IPS-18a (cell line): ENCODE measurements at regions not wholly inside any gene's neighbourhood (a gene's known extent, or its start where the extent isn't known, plus 50 kb on each side); places are given as distances from the start of the nearest gene placed in this dataset.

Experiments used
- H3K27ac ChIP-seq: one replicate; pipeline ENCODE4 v1.5.1; 2013; ENCODE audit warnings: low read length
- H3K27me3 ChIP-seq: one replicate; pipeline ENCODE4 v1.6.1; 2013; ENCODE audit warnings: mild to moderate bottlenecking, low read length; ENCODE audit not compliant: control insufficient read depth, insufficient read depth
- H3K36me3 ChIP-seq: one replicate; pipeline ENCODE4 v1.6.1; 2013; ENCODE audit warnings: low read depth, low read length; ENCODE audit not compliant: control insufficient read depth
- H3K4me1 ChIP-seq: one replicate; pipeline ENCODE4 v1.6.1; 2013; ENCODE audit warnings: low read depth, low read length; ENCODE audit not compliant: control insufficient read depth
- H3K4me3 ChIP-seq: one replicate; pipeline ENCODE4 v1.5.1; 2013; ENCODE audit warnings: low read length
- H3K9ac ChIP-seq: one replicate; pipeline ENCODE4 v1.6.1; 2013; ENCODE audit warnings: mild to moderate bottlenecking, low read length, moderate library complexity
- H3K9me3 ChIP-seq: one replicate; pipeline ENCODE4 v1.6.1; 2013; ENCODE audit warnings: low read depth, low read length; ENCODE audit not compliant: control insufficient read depth

- peaks cover 7% of the 10 kb centered on the region for H3K4me1 ChIP-seq
- H3K4me3 ChIP-seq, result no peak overlapping the region
- no peaks in the 10 kb centered on the region for H3K9me3 ChIP-seq
- no peak overlapping the region for H3K9ac ChIP-seq
- no peak overlapping the region for H3K27ac ChIP-seq
- no peaks in the 10 kb centered on the region for H3K27me3 ChIP-seq
- H3K36me3 ChIP-seq, result no peaks in the 10 kb centered on the region
These were observed 631.8 kb downstream of the BNC2 start for GRCh38 chr9:16238623-16239138.

DNA sequence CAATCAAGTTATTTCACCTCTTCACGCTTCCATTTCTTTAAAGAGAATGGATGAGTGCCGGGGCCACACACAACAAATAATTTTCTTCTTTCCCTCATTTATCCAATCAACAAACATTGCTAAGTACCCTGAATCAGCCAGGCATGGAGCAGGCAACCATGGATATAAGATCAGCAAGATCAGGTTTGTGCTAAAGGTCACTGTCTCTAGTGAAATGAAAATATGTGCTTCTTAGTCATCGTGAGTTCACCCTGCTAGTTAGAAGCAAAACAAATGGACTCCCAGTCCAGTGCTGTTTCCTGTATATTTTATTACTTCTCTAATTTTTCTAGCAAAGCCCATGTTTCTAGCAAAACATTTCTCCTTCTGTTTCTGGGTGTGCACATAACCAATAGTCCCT lies 629.2 kb downstream of the BNC2 start:
- Histone ChIP-seq H3K27me3 (no peaks in the 10 kb centered on the region), H3K9ac (no peak overlapping the region), H3K36me3 (no peaks in the 10 kb centered on the region), H3K27ac (no peak overlapping the region), H3K4me3 (no peak overlapping the region), H3K4me1 (peaks cover 20% of the 10 kb centered on the region), H3K9me3 (no peaks in the 10 kb centered on the region)

DNA sequence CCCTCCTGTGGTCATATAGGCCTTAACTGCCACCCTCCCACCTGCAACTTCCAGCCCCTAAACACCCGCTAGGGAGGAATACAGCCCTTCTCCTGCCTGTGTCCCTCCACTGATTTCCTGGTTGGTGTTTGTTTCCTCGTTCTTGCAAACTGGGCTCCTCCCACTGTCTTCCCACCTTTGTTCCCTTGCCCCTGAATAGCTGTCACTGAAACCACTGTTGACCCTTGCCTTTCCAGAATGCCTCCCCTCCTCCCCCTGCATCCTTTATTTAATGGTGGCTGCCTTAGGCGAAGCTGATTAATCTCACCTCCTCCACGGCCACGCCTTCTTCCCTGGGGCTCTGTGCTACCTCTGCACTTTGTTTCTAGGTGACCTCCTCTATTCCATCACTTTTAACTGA lies 626.7 kb downstream of the BNC2 start:
- H3K9ac ChIP-seq, result no peak overlapping the region
- H3K27me3 ChIP-seq, result no peaks in the 10 kb centered on the region
- H3K4me1 ChIP-seq, result peaks cover 21% of the 10 kb centered on the region
- H3K27ac ChIP-seq, result no peak overlapping the region
- no peaks in the 10 kb centered on the region for H3K9me3 ChIP-seq
- no peaks in the 10 kb centered on the region for H3K36me3 ChIP-seq
- H3K4me3 ChIP-seq, result no peak overlapping the region

DNA sequence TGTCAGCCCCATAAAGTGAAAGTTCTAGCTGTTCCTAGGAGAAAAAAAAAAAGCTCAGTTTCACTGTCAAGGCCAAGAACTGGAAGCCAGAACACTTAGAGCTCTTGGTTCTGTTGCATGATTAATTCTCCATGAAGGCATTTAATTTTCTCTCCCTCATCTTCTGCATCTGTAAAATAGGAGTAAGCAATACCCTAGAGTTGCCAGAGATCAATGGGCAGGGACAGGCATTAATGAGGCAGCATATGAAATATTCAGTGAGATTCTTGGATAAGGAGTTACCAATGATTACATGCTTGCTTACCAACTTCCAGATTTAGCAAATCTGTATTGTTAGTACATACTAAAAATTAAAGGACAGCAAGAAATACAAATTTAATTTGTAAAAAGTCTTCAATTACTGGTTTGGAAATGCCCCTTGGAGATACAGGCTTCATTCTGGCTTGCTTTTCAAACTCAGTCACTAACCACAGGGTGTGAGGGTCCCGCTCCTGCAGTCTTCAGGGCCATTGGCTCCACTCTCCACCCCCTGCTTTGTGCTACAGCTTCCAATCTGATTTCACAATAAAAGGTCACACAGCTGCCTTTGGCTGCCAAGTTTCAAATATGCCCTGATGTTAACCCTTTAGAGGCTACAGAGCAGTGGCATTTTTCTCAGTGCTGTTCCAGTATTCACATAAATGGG lies 624.6 kb downstream of the BNC2 start:
- peaks cover 21% of the 10 kb centered on the region for H3K4me1 ChIP-seq
- H3K27ac ChIP-seq, result no peak overlapping the region
- H3K36me3 ChIP-seq, result no peaks in the 10 kb centered on the region
- no peaks in the 10 kb centered on the region for H3K9me3 ChIP-seq
- no peak overlapping the region for H3K4me3 ChIP-seq
- H3K27me3 ChIP-seq, result no peaks in the 10 kb centered on the region
- no peak overlapping the region for H3K9ac ChIP-seq

- no peak overlapping the region for H3K4me3 ChIP-seq
- H3K27ac ChIP-seq, result no peak overlapping the region
These were observed 623.7 kb downstream of the BNC2 start for GRCh38 chr9:16246785-16247184.

GRCh38 chr9:16247188-16247875 lies 623.1 kb downstream of the BNC2 start:
- H3K36me3 ChIP-seq, result no peaks in the 10 kb centered on the region
- no peak overlapping the region for H3K9ac ChIP-seq
- no peak overlapping the region for H3K4me3 ChIP-seq
- no peaks in the 10 kb centered on the region for H3K9me3 ChIP-seq
- H3K27ac ChIP-seq, result no peak overlapping the region
- H3K27me3 ChIP-seq, result no peaks in the 10 kb centered on the region
- H3K4me1 ChIP-seq, result peaks cover 23% of the 10 kb centered on the region

More at GRCh38 chr9:16246785-16247184, 623.7 kb downstream of the BNC2 start:
- H3K27me3 ChIP-seq, result no peaks in the 10 kb centered on the region
- no peak overlapping the region for H3K9ac ChIP-seq
- peaks cover 21% of the 10 kb centered on the region for H3K4me1 ChIP-seq
- no peaks in the 10 kb centered on the region for H3K9me3 ChIP-seq
- H3K36me3 ChIP-seq, result no peaks in the 10 kb centered on the region

DNA sequence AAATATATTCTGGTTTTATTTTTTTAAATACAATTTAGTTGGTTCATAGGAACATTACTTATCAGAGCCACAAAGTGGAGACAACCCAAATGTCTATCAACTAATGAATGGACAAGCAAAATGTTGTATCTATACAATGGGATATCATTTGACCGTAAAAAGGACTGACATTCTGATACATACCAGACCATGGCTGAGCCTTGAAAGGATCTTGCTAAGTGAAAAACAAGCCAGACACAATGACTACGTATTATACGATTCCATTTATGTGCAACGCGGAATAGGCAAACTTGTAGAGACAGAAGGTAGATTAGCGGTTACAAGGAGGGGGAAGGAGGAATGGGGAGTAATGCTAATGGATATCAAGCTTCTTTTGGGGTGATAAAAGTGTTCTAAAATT lies 621.6 kb downstream of the BNC2 start:
- Histone ChIP-seq H3K9ac (no peak overlapping the region), H3K27me3 (no peaks in the 10 kb centered on the region), H3K36me3 (no peaks in the 10 kb centered on the region), H3K9me3 (no peaks in the 10 kb centered on the region), H3K27ac (no peak overlapping the region), H3K4me1 (peaks cover 21% of the 10 kb centered on the region), H3K4me3 (no peak overlapping the region)

- Histone ChIP-seq H3K4me3 (no peak overlapping the region), H3K9me3 (no peaks in the 10 kb centered on the region), H3K36me3 (no peaks in the 10 kb centered on the region), H3K4me1 (peaks cover 8% of the 10 kb centered on the region), H3K27me3 (no peaks in the 10 kb centered on the region), H3K9ac (no peak overlapping the region), H3K27ac (no peak overlapping the region)
These were observed 617.9 kb downstream of the BNC2 start for GRCh38 chr9:16252616-16253015.

DNA sequence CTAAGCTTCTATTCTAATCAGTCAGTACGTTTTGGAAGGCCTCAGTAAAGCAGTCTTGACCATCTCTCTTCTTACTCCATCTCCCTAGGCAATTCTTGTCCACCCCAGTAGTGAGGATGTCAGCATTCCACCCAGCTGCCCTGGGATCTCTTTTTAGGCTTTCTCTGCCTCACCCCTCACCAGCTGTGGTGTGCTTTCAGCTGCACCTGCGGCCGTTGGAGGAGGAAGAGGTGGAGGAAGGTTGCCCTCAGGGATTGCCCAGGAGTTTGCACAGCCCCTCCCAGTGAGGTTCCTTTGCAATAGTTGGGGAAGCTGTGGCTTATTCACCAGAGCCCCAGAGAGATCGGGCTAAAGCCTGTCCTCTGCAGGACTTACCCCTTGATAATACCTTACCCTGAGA lies 615.8 kb downstream of the BNC2 start:
- no peak overlapping the region for H3K27ac ChIP-seq
- H3K4me3 ChIP-seq, result no peak overlapping the region
- no peaks in the 10 kb centered on the region for H3K36me3 ChIP-seq
- H3K9me3 ChIP-seq, result no peaks in the 10 kb centered on the region
- H3K4me1 ChIP-seq, result peaks cover 8% of the 10 kb centered on the region
- H3K27me3 ChIP-seq, result no peaks in the 10 kb centered on the region
- no peak overlapping the region for H3K9ac ChIP-seq

DNA sequence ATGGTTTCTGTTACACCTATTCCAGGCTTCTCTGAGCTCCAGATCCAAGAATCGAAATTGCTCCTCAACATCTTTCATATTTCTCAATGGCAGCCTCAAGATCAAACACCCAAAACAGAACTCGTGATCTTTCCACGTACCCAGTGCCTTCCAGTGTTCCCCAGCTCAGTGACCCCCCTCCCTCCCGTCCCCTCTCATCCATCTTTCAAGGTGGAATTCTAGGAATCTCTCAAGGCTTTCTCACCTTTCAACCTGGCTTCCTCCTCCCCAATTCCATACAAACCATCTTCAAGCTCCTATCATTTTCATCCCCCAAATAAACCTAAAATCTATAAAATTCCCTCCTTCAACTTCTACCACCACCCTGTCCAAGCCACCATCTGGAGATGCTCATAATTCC lies 615.3 kb downstream of the BNC2 start:
- Histone ChIP-seq H3K27me3 (no peaks in the 10 kb centered on the region), H3K27ac (no peak overlapping the region), H3K4me3 (no peak overlapping the region), H3K9ac (no peak overlapping the region), H3K4me1 (peaks cover 8% of the 10 kb centered on the region), H3K36me3 (no peaks in the 10 kb centered on the region), H3K9me3 (no peaks in the 10 kb centered on the region)

DNA sequence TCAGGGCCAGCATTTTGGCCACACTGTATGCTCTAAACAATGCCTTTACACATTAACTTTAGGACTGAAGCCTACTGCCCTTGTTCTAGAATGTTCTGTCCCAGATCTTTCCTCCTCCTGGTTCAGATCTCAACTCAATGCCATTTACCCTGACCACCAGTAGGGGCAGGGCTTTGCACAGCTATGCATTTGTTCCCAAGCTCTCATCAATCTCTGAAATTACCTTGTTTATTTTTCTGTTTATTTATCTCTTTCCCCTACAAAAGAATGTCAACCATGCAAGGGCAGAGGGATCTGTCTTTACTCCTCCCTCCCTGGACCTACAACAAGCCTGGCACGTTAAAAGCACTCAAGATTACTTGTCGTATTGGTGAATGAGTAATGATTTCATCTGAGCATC lies 612.9 kb downstream of the BNC2 start:
- H3K4me1 ChIP-seq, result peaks cover 6% of the 10 kb centered on the region
- no peaks in the 10 kb centered on the region for H3K27me3 ChIP-seq
- no peak overlapping the region for H3K27ac ChIP-seq
- H3K4me3 ChIP-seq, result no peak overlapping the region
- H3K36me3 ChIP-seq, result no peaks in the 10 kb centered on the region
- H3K9me3 ChIP-seq, result no peaks in the 10 kb centered on the region
- H3K9ac ChIP-seq, result no peak overlapping the region

DNA sequence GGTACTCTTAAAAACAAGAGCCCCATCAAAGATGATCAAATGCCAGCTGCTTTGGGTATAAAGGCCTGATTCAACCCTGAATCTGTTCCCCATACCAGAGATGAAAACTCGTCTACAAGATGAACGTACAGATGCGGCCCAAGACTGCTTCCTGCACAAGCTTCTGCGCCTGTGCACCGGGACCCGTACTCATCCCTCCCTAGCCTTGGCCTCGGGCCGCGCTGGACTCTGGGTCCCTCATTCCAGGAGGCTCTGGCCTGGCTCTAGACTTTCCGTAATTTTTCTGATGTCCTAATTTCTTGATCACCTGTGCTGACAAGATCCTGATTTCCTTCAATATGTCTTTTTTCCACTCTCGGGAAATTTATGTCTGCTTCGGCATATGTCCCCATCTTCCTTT lies 612.3 kb downstream of the BNC2 start:
- no peak overlapping the region for H3K4me3 ChIP-seq
- H3K36me3 ChIP-seq, result no peaks in the 10 kb centered on the region
- no peaks in the 10 kb centered on the region for H3K27me3 ChIP-seq
- H3K27ac ChIP-seq, result no peak overlapping the region
- no peaks in the 10 kb centered on the region for H3K9me3 ChIP-seq
- H3K9ac ChIP-seq, result no peak overlapping the region
- peaks cover 2% of the 10 kb centered on the region for H3K4me1 ChIP-seq
